ENCODE measurements at regions not wholly inside any gene's neighbourhood (a gene's known extent, or its start where the extent isn't known, plus 50 kb on each side); places are given as distances from the start of the nearest gene placed in this dataset.

- no peak for TF ChIP-seq CTCF (IDR thresholded peaks at IDR 0.05; ENCODE audit: insufficient read depth, low read depth, low read length)
- no peak for TF ChIP-seq EZH2 (IDR thresholded peaks at IDR 0.05; ENCODE audit: insufficient read depth, low read length)
Observed at GRCh38 chr2:181837563-181837962, 54.0 kb upstream of the ITPRID2 start.

Measured in astrocyte (in vitro differentiated cells and primary cell).